ENCODE measurements at regions not wholly inside any gene's neighbourhood (a gene's known extent, or its start where the extent isn't known, plus 50 kb on each side); places are given as distances from the start of the nearest gene placed in this dataset.
"Not testable (repeated sequence)": the region's sequence is repeated elsewhere in the genome, so short reads cannot be mapped to it uniquely, and the experiment has no call there.

DNA sequence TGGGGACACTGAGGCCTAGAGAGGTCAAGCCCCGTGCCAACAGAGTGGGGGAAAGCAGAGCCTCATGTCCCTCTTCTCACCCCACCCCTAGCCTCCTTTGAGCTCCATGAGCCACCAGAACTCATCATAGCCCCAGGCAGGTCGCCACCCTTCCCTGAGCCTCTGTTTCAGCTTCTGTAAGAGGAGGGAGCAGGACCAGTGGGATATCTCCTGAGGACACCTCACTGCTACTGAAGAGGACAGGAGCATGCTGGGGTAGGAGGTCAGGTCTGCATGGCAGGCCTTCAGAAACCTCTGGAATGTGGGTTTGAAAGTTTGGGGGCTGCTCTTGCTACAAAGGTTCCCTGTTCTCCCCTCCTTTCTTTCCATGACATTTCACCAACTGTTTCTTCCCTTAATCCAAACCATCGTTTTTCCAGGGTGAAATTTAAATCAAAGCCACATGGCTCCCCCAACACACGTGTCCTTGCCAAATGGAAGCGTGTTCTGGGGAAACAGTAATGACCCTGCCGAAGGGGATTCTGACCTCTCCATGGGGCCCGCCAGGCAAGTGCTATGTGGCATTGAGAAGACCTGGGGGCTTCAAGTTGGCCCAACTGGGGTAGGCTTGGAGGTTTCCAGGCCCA is 88.1 kb upstream of the RUNX3 start:
- Mint-ChIP-seq H3K27ac (peak overlapping the region; percentile 85), H3K4me1 (ENCODE audit: low read depth) (peaks cover 61% of the 10 kb centered on the region), H3K4me3 (no peak overlapping the region), H3K27me3 (no peaks in the 10 kb centered on the region), H3K36me3 (no peaks in the 10 kb centered on the region), H3K9me3 (ENCODE audit: low read depth) (no peaks in the 10 kb centered on the region)

- H3K27ac Mint-ChIP-seq = peak overlapping the region; percentile 85
- H3K4me1 Mint-ChIP-seq (ENCODE audit: low read depth) = peaks cover 62% of the 10 kb centered on the region
- no peaks in the 10 kb centered on the region for H3K36me3 Mint-ChIP-seq
- H3K9me3 Mint-ChIP-seq (ENCODE audit: low read depth) = no peaks in the 10 kb centered on the region
- H3K27me3 Mint-ChIP-seq = no peaks in the 10 kb centered on the region
- H3K4me3 Mint-ChIP-seq = no peak overlapping the region
These were observed 87.5 kb upstream of the RUNX3 start for GRCh38 chr1:25017436-25018109.

- H3K27ac Mint-ChIP-seq = peak overlapping the region; percentile 46
- peaks cover 60% of the 10 kb centered on the region for H3K4me1 Mint-ChIP-seq (ENCODE audit: low read depth)
- no peak overlapping the region for H3K4me3 Mint-ChIP-seq
- H3K36me3 Mint-ChIP-seq = no peaks in the 10 kb centered on the region
- no peaks in the 10 kb centered on the region for H3K27me3 Mint-ChIP-seq
- H3K9me3 Mint-ChIP-seq (ENCODE audit: low read depth) = no peaks in the 10 kb centered on the region
These were observed 83.2 kb upstream of the RUNX3 start for GRCh38 chr1:25012966-25013962.

- Mint-ChIP-seq H3K9me3 (ENCODE audit: low read depth) (no peaks in the 10 kb centered on the region), H3K27ac (peak overlapping the region; percentile 70), H3K4me3 (peak overlapping the region; percentile 31), H3K4me1 (ENCODE audit: low read depth) (peaks cover 60% of the 10 kb centered on the region), H3K27me3 (no peaks in the 10 kb centered on the region), H3K36me3 (no peaks in the 10 kb centered on the region)
These were observed 82.0 kb upstream of the RUNX3 start for GRCh38 chr1:25011943-25012638.

- H3K9me3 Mint-ChIP-seq (ENCODE audit: low read depth) = no peaks in the 10 kb centered on the region
- no peaks in the 10 kb centered on the region for H3K27me3 Mint-ChIP-seq
- H3K4me3 Mint-ChIP-seq = no peak overlapping the region
- H3K4me1 Mint-ChIP-seq (ENCODE audit: low read depth) = peaks cover 68% of the 10 kb centered on the region
- no peaks in the 10 kb centered on the region for H3K36me3 Mint-ChIP-seq
- H3K27ac Mint-ChIP-seq = no peak overlapping the region
These were observed 81.2 kb upstream of the RUNX3 start for GRCh38 chr1:25011275-25011674.

GRCh38 chr1:25009671-25010262 is 79.7 kb upstream of the RUNX3 start:
- no peak overlapping the region for H3K4me3 Mint-ChIP-seq
- H3K27me3 Mint-ChIP-seq = no peaks in the 10 kb centered on the region
- H3K4me1 Mint-ChIP-seq (ENCODE audit: low read depth) = peaks cover 76% of the 10 kb centered on the region
- H3K9me3 Mint-ChIP-seq (ENCODE audit: low read depth) = no peaks in the 10 kb centered on the region
- peak overlapping the region; percentile 75 for H3K27ac Mint-ChIP-seq
- H3K36me3 Mint-ChIP-seq = no peaks in the 10 kb centered on the region

DNA sequence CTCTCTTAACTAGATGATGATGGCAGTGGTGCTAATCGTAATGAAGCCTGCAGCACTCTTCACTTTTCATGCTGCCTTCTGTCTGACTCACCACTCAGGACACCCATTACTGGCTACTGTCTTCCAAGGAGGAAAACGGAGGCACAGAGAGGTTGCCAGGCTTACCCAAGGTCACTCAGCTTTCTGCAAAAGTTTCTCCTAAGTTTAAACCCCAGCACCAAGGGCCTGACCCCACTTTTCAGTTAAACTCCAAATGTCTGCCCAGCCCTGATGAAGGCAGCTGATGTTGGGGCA is 78.1 kb upstream of the RUNX3 start:
- Mint-ChIP-seq H3K4me3 (no peak overlapping the region), H3K4me1 (ENCODE audit: low read depth) (peaks cover 83% of the 10 kb centered on the region), H3K36me3 (no peaks in the 10 kb centered on the region), H3K27ac (no peak overlapping the region), H3K9me3 (ENCODE audit: low read depth) (no peaks in the 10 kb centered on the region), H3K27me3 (no peaks in the 10 kb centered on the region)

GRCh38 chr1:25007390-25008191 is 77.5 kb upstream of the RUNX3 start:
- H3K4me3 Mint-ChIP-seq; H3K27me3 Mint-ChIP-seq; H3K36me3 Mint-ChIP-seq; H3K9me3 Mint-ChIP-seq (ENCODE audit: low read depth): not testable (repeated sequence)
- Mint-ChIP-seq H3K27ac (peak overlapping the region; percentile 41), H3K4me1 (ENCODE audit: low read depth) (peaks cover 83% of the 10 kb centered on the region)

- H3K4me1 Mint-ChIP-seq (ENCODE audit: low read depth) = peaks cover 75% of the 10 kb centered on the region
- no peaks in the 10 kb centered on the region for H3K27me3 Mint-ChIP-seq
- H3K9me3 Mint-ChIP-seq (ENCODE audit: low read depth) = no peaks in the 10 kb centered on the region
- peak overlapping the region; percentile 79 for H3K27ac Mint-ChIP-seq
- no peak overlapping the region for H3K4me3 Mint-ChIP-seq
- no peaks in the 10 kb centered on the region for H3K36me3 Mint-ChIP-seq
These were observed 76.7 kb upstream of the RUNX3 start for GRCh38 chr1:25006770-25007169.

DNA sequence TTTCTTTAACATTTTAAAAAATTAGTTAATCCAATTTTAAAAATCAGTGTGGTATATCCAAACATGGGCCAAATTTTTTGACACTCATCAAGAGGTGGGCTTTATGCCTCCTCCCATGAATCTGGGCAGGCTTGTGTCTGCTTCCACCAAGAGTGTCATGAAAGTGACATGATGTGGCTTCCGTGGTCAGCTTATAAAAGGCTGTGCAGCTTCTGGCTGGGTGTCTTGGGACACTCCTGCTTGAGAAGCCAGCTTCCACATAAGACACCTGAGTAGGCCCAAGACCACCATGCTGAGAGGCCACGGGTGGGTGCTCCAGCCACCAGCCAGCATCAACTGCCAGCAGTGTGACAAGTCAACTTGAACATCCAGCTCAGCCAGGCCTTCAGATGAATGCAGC is 74.3 kb upstream of the RUNX3 start:
- Mint-ChIP-seq H3K27ac (peak overlapping the region; percentile 61), H3K4me3 (no peak overlapping the region), H3K4me1 (ENCODE audit: low read depth) (peaks cover 81% of the 10 kb centered on the region), H3K9me3 (ENCODE audit: low read depth) (no peaks in the 10 kb centered on the region), H3K36me3 (no peaks in the 10 kb centered on the region), H3K27me3 (no peaks in the 10 kb centered on the region)

GRCh38 chr1:25003457-25004190 is 73.5 kb upstream of the RUNX3 start:
- H3K27me3 Mint-ChIP-seq = no peaks in the 10 kb centered on the region
- peaks cover 84% of the 10 kb centered on the region for H3K4me1 Mint-ChIP-seq (ENCODE audit: low read depth)
- H3K27ac Mint-ChIP-seq = peak overlapping the region; percentile 81
- H3K4me3 Mint-ChIP-seq = peak overlapping the region; percentile 54
- H3K36me3 Mint-ChIP-seq = no peaks in the 10 kb centered on the region
- no peaks in the 10 kb centered on the region for H3K9me3 Mint-ChIP-seq (ENCODE audit: low read depth)

DNA sequence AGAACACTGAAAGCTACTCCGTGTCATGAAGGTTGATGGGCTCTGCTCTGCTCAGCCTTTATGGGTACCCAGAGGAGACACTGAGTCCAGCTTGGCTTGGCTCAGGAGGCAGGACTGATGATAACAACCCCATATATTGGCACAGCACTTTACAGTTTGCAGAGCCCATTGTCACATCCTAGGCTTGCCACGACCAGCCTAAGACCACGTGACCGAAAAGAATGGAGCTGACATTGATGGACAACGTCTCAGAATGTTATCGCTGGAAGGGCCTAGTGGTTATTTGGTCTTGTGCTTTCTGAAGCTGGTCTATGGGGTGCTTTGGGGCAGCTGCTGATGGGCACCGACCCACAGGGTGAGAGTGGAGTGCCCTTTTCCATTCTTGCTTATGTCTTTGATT is 72.9 kb upstream of the RUNX3 start:
- no peaks in the 10 kb centered on the region for H3K36me3 Mint-ChIP-seq
- no peaks in the 10 kb centered on the region for H3K27me3 Mint-ChIP-seq
- H3K9me3 Mint-ChIP-seq (ENCODE audit: low read depth) = no peaks in the 10 kb centered on the region
- peak overlapping the region; percentile 81 for H3K27ac Mint-ChIP-seq
- peak overlapping the region; percentile 11 for H3K4me3 Mint-ChIP-seq
- H3K4me1 Mint-ChIP-seq (ENCODE audit: low read depth) = peaks cover 81% of the 10 kb centered on the region

DNA sequence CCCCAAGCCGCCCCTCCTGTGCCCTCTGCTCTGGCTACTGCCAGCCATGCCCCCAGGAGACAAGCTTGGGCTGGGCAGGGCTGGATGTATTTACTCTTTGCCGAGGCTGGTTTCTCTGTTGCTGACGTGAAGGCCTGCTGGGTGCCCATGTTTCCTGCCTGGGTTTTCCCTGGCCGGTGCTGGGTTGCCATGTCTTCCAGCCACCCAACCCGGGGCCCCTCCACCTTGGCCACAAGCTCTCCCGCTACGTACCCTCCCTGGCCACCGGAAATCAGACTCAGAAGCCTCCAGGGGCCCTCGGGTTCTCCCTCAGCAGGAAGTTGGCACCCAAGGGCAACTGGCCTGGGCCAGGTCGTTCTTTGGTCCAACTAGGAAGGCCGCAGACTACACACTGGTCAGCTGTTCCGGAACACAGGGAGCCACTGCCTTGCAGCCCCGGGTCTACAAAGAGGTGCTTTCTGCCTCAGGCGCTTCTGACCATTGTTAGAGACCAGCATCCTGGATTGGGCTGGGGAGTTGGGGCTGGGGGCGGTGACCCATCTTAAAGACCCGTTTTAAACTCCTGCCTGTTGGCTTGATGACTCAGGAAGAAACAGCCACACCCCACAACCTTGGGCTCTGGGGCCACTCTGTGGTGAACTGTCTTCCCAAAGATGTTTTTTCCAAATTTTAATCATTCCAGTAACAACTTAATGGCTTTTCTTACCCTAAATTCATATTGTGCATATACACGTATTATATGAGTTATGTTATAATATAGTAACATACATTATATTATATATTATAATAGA is 71.2 kb upstream of the RUNX3 start:
- Mint-ChIP-seq H3K4me3 (no peak overlapping the region), H3K36me3 (peaks cover 8% of the 10 kb centered on the region), H3K9me3 (ENCODE audit: low read depth) (peaks cover 8% of the 10 kb centered on the region), H3K27me3 (no peaks in the 10 kb centered on the region), H3K4me1 (ENCODE audit: low read depth) (peaks cover 81% of the 10 kb centered on the region), H3K27ac (peak overlapping the region; percentile 69)

Data from activated naive CD8-positive, alpha-beta T cell (primary cell).